Smooth muscle cell (in vitro differentiated cells): ENCODE measurements at regions not wholly inside any gene's neighbourhood (a gene's known extent, or its start where the extent isn't known, plus 50 kb on each side); places are given as distances from the start of the nearest gene placed in this dataset.

Source experiments
- DNase-seq: peaks from one replicate; lab custom pipeline; 2025; ENCODE audit not compliant: unreplicated experiment; lab: John Stamatoyannopoulos, UW
- H2AFZ ChIP-seq: fragments of 200-600 bp; sonication (generic); 2 replicates; pipeline ENCODE4 v1.6.0; 2016; ENCODE audit warnings: antibody characterized with exemption, low read depth, mild to moderate bottlenecking
- H3F3A ChIP-seq: fragments of 200-600 bp; sonication (generic); 2 replicates; pipeline ENCODE4 v1.6.0; 2017; ENCODE audit warnings: antibody characterized with exemption, low read depth
- H3K27ac ChIP-seq: fragments of 200-600 bp; sonication (generic); 2 replicates; pipeline ENCODE4 v1.5.1; 2016; ENCODE audit warnings: low read depth, mild to moderate bottlenecking
- H3K27me3 ChIP-seq: fragments of 200-600 bp; sonication (generic); 2 replicates; pipeline ENCODE4 v1.6.1; 2016; ENCODE audit warnings: low read depth, mild to moderate bottlenecking
- H3K36me3 ChIP-seq: fragments of 200-600 bp; sonication (generic); 2 replicates; pipeline ENCODE4 v1.5.1; 2016; ENCODE audit warnings: low read depth
- H3K4me1 ChIP-seq: fragments of 200-600 bp; sonication (generic); 2 replicates; pipeline ENCODE4 v1.5.1; 2016; ENCODE audit warnings: low read depth
- H3K4me2 ChIP-seq: fragments of 200-600 bp; sonication (generic); 2 replicates; pipeline ENCODE4 v1.6.0; 2016; ENCODE audit warnings: mild to moderate bottlenecking
- H3K4me3 ChIP-seq: fragments of 200-600 bp; sonication (generic); 2 replicates; pipeline ENCODE4 v1.5.1; 2016; ENCODE audit warnings: mild to moderate bottlenecking
- H3K79me2 ChIP-seq: fragments of 200-600 bp; sonication (generic); 2 replicates; pipeline ENCODE4 v1.6.0; 2016; ENCODE audit warnings: low read depth, mild to moderate bottlenecking
- H3K9ac ChIP-seq: fragments of 200-600 bp; sonication (generic); 2 replicates; pipeline ENCODE4 v1.6.0; 2016; ENCODE audit warnings: low read depth
- H3K9me3 ChIP-seq: fragments of 200-600 bp; sonication (generic); replicated peaks from 2 replicates; pipeline ENCODE4 v1.5.1; 2016; ENCODE audit warnings: low read depth
- H4K20me1 ChIP-seq: fragments of 200-600 bp; sonication (generic); 2 replicates; pipeline ENCODE4 v1.6.0; 2016; ENCODE audit warnings: low read depth
- CTCF ChIP-seq: fragments of 200-600 bp; sonication (generic); IDR thresholded peaks from 2 replicates; pipeline ENCODE4 v1.5.1; 2017; ENCODE audit warnings: borderline replicate concordance, mild to moderate bottlenecking, antibody characterized with exemption; ENCODE audit not compliant: insufficient read depth, poor library complexity, severe bottlenecking
- WGBS: methylation state at CpG from one replicate; pipeline ENCODE4 v1.1.7; 2016; ENCODE audit warnings: low lambda C conversion rate; 5-methylcytosine and 5-hydroxymethylcytosine counted together

GRCh38 chr1:194813096-194813495 lies 1626.7 kb upstream of the B3GALT2 start:
- Histone ChIP-seq H3K4me3 (no peak overlapping the region), H3K9ac (no peak overlapping the region), H3K79me2 (no peaks in the 10 kb centered on the region), H3F3A (no peaks in the 10 kb centered on the region), H3K4me2 (no peak overlapping the region), H3K27ac (no peak overlapping the region), H2AFZ (no peak overlapping the region), H3K27me3 (no peaks in the 10 kb centered on the region), H3K36me3 (no peaks in the 10 kb centered on the region), H4K20me1 (no peaks in the 10 kb centered on the region), H3K9me3 (no peaks in the 10 kb centered on the region), H3K4me1 (no peaks in the 10 kb centered on the region)
- DNase-seq: no peak
- TF ChIP-seq CTCF: no peak
- 70% methylated on average over 1 of the region's 1 CpG for WGBS

- Histone ChIP-seq H4K20me1 (no peaks in the 10 kb centered on the region), H3K27me3 (no peaks in the 10 kb centered on the region), H3K36me3 (no peaks in the 10 kb centered on the region), H3K4me1 (no peaks in the 10 kb centered on the region), H3K4me3 (no peak overlapping the region), H3K4me2 (no peak overlapping the region), H3K9ac (no peak overlapping the region), H3F3A (no peaks in the 10 kb centered on the region), H2AFZ (no peak overlapping the region), H3K9me3 (no peaks in the 10 kb centered on the region), H3K79me2 (no peaks in the 10 kb centered on the region), H3K27ac (no peak overlapping the region)
- TF ChIP-seq CTCF: no peak
- no peak for DNase-seq
- WGBS: 91% methylated on average over 1 of the region's 1 CpG
Measured at GRCh38 chr1:194809665-194810064, 1623.3 kb upstream of the B3GALT2 start.

DNA sequence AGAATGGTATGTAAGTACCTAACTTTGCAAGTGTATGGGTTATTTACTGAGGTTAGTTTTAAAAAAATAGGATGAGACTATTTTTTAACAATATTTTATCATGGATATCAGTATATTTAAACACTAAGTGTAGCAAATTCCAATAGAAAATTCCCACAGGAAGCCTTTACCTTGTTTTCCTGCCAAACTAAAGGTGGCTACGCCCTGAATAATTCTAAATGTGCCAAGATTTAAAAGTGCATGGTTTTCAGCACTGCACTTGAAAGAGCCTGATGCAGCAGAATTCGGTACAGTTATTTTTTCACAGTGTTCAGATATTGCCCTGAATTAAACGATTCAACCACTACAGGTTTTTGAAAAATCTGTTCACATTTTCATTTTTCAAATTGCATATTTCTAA lies 1622.8 kb upstream of the B3GALT2 start:
- H4K20me1 ChIP-seq: no peaks in the 10 kb centered on the region
- no peaks in the 10 kb centered on the region for H3K79me2 ChIP-seq
- H3K9me3 ChIP-seq: no peaks in the 10 kb centered on the region
- 83% methylated on average over 3 of the region's 3 CpGs for WGBS
- H3K4me3 ChIP-seq: no peak overlapping the region
- H3F3A ChIP-seq: no peaks in the 10 kb centered on the region
- DNase-seq: no peak
- no peak overlapping the region for H3K4me2 ChIP-seq
- no peaks in the 10 kb centered on the region for H3K4me1 ChIP-seq
- H2AFZ ChIP-seq: no peak overlapping the region
- TF ChIP-seq CTCF: no peak
- H3K27ac ChIP-seq: no peak overlapping the region
- no peak overlapping the region for H3K9ac ChIP-seq
- H3K36me3 ChIP-seq: no peaks in the 10 kb centered on the region
- H3K27me3 ChIP-seq: no peaks in the 10 kb centered on the region

GRCh38 chr1:194807530-194808220 lies 1621.3 kb upstream of the B3GALT2 start:
- no peak overlapping the region for H3K27ac ChIP-seq
- no peak for DNase-seq
- no peaks in the 10 kb centered on the region for H4K20me1 ChIP-seq
- 67% methylated on average over 1 of the region's 1 CpG for WGBS
- no peak overlapping the region for H3K4me3 ChIP-seq
- no peaks in the 10 kb centered on the region for H3K36me3 ChIP-seq
- no peak overlapping the region for H3K4me2 ChIP-seq
- no peaks in the 10 kb centered on the region for H3K4me1 ChIP-seq
- no peaks in the 10 kb centered on the region for H3K79me2 ChIP-seq
- no peak overlapping the region for H3K9ac ChIP-seq
- TF ChIP-seq CTCF: no peak
- H3K9me3 ChIP-seq: no peaks in the 10 kb centered on the region
- no peaks in the 10 kb centered on the region for H3K27me3 ChIP-seq
- H2AFZ ChIP-seq: no peak overlapping the region
- H3F3A ChIP-seq: no peaks in the 10 kb centered on the region
